ENCODE measurements at regions not wholly inside any gene's neighbourhood (a gene's known extent, or its start where the extent isn't known, plus 50 kb on each side); places are given as distances from the start of the nearest gene placed in this dataset.
A peak's percentile ranks its signal among the peaks of the same experiment; 100 is the strongest.
"Not testable (repeated sequence)": the region's sequence is repeated elsewhere in the genome, so short reads cannot be mapped to it uniquely, and the experiment has no call there.

DNA sequence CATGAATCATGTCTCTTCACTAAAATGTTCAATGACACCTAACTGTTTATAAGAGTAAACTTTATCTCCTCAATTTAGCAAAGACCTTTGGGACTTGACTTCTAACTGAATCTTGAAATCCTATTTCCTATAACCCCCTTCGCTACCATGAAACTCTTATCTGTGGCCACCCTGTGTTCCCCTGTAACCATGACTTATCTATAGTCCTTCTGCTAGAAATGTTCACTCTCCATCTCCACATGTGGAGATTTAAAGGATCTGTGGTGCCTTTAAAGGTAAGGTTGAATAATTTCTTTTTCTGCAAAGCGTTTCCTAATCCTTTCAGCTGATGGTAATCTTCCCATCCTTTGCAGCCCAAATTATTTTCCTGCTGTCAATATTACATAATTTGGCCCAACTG lies 436.3 kb upstream of the RUNX1 start:
- no peak for DNase-seq

DNA sequence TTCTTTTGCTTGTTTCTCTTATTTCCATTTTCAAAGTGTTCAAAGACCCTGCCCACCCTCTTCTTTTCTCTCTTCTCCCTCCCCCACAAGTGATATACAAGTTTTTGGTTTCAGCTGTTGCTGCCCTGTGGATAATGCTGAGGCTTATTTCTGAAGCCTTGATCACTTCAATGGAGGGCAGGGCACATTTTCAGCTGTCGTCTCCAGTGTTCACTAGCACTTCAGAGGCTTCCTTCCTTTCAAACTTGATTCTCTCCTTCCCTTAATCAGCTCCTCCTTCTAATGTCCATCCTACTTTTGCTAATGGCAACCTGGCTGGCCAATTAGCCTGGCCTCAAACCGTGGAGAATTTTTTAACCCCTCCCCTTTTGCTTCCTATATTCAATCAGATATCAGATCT lies 435.7 kb upstream of the RUNX1 start:
- DNase-seq, result no peak

DNA sequence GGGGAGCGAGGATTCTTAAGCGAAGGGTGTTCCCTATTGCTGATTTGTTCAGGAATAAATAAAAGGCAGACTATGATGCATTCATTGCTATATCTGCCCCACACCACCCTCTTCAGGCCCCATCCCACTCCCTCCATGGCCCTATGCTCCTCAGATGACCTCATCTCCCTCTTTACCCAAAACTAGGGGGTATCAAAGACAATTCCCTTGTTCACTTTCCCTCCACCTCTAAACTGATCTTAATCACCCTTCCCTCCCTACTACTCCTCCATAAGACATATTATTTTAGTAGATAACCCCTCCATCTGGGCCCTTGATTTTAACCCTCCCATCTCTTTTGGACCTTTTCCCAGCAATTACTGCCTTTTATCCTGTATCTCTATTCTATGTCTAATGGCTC lies 434.9 kb upstream of the RUNX1 start:
- DNase-seq, result no peak

DNA sequence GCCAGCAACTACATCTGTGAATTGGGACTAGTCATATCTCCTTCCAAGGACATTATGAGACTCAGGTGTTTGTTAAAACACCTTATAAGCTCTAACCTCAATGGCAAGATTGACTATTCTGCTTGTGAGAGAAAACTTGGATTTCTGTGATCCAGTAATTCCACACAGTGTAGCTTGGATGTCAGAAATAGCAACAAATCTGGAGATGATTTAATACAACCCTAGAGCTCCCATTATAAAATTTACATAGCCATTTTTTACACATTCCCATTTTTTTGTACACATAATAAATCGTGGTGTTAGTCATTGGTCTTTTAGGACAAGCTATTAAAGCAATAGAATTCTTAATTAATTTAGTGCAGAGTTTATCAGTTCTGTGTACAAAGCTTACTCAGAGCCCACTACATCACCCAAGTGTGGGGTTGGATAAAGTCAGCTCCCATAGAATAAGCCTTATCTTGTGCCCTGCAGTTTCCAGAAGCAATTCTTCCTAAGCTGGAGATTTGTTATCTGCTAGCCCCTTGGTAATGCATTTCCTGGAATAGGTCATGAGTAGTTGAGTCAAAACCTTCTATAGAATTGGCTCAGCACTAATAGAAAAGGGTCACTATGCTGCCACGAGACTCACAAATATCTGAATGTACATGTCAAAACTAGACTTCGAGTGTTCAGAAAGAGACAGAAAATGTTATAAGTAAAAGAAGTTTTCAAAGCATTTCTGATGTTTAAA lies 434.0 kb upstream of the RUNX1 start:
- DNase-seq, result no peak

DNA sequence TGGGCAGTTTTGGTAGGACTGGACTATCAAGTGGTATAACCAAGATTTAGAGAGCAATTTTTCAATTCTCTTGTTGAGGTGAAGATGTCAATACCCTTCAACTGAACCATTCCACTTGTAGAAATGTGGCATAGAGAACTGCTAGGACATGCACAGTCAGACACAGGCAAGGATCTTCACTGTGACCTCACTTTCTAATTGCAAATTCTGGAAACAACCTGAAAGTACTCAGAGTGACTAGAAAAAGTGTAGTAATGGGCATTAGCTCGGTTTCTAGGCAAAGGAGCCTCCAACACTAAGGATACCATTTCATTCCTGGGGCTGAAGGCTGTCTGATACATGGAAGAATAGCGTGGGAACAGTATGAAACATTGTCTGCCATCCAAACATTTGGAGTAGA lies 433.0 kb upstream of the RUNX1 start:
- no peak for DNase-seq

DNA sequence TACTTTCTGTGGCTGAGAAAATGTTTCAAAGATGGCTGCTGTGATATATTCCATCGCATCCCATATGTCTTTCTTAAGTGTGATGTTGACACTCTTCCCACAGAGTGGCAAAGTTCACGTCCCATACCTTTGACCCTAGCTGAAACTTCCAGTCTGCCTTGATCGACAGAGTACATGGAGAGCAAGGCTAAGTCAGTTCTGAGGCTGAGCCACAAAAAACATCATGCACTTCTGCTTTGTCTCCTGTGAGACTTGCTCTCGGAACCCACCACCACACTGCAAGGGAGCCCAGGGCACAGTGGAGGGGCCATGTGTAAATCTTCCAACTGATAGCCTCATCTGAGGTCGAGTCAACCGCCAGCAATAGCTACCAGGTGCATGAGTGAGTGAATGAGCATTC lies 431.9 kb upstream of the RUNX1 start:
- no peak for DNase-seq

DNA sequence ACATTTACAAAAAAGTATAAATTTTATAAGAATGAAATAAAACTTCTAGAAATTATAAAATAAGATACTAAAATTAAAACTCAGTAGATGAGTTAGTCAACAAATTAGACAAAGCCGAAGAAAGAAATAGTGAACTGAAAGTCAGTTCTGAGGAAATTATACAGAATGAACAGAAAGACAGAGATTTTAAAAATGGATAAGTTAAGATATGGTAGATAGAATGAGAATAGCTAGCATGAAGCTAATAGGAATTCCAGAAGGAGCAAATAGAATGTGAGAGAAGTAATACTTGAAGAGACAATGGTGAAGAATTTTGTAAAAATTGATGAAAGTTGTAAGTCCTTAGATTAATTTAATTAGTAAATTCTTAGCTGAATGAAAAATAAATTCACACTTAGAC lies 430.4 kb upstream of the RUNX1 start:
- DNase-seq, result no peak

DNA sequence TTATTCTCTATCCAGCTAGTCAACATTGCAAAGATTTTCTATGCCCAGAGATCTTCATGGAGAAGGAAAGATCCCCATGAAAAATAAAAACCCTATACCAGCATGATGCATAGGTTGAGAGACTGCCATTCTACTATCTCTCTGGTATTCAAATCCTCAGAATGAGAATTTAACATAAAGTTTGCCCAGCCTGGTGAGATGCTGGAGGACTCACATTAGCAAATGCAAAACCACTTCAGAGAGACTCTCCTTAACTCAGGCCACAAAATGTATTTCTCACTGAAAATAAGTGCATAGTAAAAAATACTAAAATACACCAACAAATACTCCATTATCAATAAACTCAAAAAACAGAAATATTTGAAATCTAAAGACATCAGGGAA lies 430.0 kb upstream of the RUNX1 start:
- DNase-seq, result no peak

DNA sequence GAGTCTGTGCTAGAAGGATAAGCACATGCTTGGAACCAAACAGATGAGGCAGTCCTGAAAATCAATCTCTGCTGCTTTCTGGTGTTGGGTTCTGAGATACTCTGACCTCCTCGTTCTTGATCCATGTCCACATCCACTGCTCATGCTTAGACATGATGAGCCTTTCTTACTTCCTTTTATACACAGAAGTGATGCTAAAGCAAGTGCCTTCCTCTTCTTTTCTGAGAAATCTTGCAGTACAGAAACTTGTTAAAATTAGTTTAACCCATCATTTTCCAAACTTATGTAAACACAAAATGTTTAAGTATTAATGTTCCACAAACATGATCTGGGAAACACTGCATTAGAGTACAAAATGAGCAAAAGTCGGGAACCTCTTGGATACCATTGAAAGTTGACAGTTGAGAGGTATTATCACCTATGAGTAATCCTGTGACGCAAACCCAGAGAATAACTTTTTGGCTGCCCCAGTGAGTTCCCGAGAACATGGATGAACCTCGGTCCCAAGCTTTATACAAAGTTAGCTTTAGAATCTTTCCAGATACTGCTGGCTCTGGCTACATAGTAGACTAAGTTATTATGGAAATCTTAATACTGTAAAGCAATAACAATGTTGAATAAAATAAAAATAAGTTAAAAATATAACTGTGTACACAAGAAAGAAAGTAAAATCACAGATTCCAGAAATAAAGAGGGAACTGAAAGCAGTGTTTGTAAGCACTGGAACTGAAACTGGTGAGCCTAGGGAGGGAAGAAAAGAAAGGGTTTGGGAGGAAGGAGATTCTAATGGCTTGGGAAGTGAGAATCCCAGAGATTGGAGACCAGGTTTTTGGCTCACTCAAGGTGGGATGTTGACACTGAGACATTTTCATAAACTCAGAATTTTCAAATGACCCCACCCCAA lies 429.3 kb upstream of the RUNX1 start:
- peak; percentile 36 to 72 (median 60) for DNase-seq

DNA sequence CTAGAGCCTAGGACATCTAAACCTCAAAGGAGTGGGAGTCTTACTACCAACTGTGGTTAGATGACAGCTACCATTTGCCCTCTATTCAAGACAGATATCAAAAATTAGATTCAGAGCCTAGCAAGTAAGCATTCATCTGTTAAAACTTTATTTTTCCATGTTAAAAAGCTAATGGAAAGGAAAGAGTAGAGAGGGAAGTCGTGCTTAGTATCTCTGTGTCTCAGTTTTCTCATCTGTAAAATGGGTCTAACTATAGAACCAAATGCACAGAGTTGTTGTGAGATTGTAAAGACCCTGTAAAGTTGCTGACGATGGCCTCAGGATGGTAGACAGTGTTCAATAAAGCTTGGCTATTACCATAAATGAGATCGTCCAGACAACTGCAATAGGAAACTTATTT lies 428.5 kb upstream of the RUNX1 start:
- DNase-seq, result no peak

DNA sequence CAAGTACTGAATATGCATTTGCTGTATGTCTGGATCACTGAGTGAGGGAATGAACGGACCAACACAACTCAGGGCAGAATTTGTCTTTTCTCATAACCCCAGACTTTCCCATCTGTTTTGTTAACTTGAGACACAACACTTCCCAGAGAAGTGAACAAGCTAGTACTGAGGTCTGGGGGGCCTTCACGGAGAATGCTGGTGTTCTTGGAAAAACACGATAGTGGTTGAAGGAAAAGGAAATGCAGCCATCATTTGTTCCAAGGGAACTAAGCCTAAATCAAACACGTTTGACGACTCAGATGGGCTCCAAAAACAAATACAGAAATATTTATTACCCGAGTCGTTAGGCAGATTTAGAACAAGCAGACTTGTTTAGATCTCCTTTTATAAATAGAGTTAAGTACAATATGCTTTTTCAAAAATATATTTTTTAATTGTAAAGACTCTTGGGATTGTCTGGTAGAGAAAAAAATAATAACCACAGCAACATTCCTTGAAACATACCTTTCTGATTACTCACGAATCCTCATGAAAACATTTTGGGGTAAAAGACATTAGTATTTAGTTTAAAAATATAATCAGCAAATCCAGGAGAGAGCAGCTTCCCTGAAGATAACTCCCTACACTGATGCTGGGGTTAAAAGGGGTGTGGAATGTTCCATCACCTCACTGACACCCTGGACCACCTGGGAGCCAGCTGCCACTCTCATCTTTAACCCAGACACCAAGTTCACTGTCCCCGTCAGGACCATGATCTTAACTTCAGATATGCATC lies 427.7 kb upstream of the RUNX1 start:
- DNase-seq, result no peak

DNA sequence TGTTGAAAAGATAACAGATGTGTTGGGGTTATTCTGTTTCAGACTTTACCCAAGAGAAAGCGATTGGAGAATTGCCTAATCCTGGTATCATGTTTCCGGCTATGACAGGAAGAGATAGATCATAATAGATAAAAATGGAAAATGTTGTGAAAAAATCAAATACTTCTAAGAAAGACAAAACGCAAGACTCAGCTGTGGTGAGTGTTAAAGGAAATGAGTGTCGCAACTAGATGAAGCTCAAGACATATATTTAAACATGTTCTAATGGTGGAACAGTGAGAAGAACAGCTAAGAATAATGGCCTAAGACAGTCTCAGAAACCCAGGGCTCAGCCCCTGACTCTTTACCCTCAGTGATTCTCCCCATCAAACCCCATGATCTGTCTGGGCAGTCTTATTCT lies 426.7 kb upstream of the RUNX1 start:
- DNase-seq, result peak; percentile 51 to 89 (median 72)

DNA sequence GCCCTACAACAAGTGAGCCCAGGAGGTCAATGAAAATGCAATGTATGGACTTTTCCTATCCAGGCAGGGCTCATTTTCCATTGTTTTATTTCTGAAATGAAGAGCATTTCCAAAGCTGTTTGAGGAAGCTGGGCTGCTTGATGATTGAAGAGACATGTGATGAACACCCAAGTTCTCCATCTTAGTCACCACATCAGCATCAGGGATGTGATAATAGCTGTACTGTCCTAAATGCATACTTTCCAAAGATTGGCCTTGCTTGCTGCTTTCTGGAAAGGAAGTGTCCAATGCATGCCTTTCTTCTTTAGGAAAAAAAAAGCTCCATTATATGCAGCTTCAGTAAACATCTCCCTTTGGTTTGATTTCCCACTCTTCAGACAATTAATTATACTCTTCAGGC lies 425.9 kb upstream of the RUNX1 start:
- DNase-seq, result peak; percentile 75 to 95 (median 87)

DNA sequence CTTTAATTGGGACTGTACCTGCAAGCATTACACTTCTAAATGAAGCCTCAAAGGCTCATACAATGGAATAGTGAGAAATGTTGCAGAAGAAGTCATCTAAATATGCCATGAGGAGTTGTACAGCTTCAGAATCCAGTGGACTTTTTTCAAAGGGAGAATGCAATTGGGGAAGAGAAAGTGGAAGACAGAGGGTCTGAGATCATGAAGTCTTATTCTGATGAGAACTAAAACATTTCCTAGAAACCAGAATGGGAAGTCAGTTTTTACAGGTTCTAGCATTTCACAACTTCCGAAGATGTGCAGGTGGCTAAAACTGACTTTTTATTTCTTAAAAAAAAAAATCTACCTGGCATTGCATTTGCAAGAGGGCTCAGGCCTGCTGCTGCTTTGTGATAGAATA lies 424.4 kb upstream of the RUNX1 start:
- DNase-seq, result peak; percentile 34 to 72 (median 57)

DNA sequence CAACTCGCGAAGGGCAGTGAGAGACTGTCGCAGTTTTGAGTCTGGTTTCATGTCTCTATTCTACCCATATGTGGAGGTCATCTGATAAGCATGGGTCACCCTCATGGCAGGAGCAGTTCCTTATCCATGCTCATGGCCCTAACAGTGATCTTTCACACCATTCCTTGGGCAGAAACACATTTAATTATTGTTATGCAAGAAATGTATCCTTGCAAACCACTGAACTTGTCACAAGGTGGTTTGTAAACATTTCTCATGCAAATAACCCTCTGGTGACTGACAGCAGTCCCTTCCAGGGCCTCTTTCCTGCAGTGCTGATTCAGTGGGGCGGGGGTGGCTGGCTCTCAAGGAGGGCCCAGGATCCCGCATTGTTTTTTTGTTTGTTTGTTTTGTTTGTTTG lies 421.4 kb upstream of the RUNX1 start:
- peak; percentile 18 to 64 (median 54) for DNase-seq

DNA sequence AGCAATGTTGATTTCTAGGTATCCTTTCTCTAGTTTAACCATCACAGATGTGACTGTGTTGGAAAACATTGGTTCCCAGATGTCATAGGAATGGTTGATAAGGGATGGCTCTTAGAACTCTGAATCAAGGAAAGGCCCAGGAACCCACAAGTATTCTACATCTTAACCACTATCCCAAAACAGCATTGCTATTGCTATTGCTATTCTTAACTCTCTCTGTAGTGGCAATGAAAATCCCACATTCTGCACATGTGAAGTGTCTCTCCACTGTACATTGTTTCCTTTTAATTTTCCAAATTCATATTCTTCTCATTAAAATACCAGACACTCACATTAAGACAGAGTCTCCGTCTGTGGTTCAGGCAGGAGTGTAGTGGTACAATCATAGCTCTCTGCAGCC lies 420.4 kb upstream of the RUNX1 start:
- no peak for DNase-seq

DNA sequence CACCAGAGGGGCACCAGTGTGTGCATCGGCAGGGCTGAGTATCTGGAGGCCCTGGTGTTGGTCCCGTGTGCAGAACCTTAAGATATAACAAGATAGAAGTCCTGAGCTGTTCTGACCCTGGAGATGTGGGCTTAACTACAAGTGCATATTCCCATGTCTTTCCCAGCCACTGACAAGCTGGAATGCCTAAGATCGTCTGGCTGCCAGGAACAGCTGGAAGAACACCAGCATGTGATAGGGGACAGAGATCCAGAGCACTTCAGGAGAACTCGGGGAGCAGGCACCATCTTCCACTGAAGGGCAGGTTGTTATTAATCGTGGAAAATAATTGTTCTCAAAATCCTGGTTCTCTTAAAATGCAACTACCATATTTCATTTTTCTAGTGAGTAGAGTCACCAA lies 419.9 kb upstream of the RUNX1 start:
- no peak for DNase-seq

DNA sequence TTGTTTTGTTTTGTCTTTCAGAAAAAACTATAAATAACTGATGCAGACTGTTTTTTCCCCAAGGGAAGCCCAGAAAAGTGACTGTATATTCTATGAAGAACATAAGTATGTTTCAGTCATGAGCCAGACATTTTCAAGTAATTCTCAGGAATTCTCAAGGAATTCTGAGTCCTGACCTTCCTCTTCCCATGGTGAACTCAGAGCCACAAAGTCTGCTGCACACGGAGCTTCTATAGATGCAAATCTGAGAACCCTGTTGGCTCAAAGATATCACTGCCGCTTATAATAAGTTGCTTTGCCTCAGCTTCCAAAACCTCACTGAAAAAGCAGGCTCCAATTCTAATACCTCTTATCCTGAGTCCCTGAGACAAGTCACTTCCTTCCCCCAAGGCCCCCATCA lies 418.5 kb upstream of the RUNX1 start:
- no peak for DNase-seq

DNA sequence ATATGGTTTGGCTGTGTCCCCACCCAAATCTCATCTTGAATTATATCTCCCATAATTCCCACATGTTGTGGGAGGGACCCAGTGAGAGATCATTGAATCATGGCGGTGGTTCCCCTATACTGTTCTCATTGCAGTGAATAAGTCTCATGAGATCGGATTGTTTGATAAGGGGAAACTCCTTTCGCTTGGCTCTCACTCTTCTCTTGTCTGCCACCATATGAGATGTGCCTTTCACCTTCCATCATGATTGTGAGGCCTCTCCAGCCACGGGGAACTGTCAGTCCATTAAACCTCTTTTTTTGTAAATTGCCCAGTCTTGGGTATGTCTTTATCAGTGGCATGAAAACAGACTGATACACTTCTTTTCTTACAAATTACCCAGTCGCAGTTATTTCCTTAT lies 417.6 kb upstream of the RUNX1 start:
- not testable (repeated sequence) for DNase-seq

DNA sequence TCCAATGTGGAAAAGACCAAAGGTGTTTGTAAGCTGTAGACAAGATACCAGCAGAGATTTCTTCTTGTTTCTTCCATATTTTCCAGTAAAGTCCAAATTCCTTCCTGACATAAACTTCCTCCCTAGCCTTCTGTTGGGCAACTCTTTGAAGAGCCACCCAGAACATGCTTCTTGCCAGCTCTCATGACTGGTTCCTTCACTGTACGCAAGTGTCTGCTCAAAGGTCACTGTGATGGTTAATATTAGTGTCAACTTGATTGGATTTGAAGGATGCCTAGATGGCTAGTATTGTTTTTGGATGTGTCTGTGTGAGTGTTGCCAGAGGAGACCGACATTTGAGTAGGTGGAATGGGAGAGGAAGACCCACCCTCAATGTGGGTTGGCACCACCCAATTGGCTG lies 416.6 kb upstream of the RUNX1 start:
- DNase-seq, result peak; percentile 26 to 66 (median 50)

DNA sequence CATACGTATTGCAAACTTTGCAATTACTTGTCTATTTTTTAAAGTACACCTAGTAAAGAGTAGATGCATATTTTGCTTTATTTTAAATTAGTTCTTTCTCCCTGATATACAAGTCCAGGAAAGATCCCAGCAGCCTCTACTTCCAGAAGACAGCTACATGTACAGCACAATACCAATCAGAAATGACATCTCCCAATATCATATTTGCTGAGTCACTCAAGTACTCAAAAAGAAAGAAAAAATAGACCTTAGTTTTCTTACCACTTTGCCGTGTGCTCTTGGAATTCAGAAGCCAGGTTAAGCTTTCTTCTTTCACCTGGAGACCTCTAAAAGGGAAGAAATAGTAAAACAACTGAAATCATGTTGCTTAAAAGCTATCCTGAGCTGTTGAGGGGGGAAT lies 412.6 kb upstream of the RUNX1 start:
- DNase-seq, result no peak

DNA sequence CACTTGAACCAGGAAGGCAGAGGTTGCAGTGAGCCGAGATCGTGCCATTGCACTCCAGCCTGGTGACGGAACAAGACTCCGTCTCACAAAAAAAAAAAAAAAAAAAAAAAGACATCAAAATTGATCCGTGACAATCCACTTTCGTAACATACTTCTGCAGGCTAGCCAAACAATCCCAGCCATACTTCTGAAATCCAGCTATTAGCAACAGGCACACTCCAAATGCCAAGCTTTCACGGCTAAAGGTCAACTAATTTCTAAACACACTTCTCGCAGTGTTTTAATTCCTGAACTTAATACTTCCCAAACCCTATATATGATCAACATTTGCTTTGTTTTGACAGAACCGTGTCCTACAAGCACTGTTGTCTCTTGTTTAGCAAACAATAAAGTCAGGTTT lies 411.3 kb upstream of the RUNX1 start:
- no peak for DNase-seq

DNA sequence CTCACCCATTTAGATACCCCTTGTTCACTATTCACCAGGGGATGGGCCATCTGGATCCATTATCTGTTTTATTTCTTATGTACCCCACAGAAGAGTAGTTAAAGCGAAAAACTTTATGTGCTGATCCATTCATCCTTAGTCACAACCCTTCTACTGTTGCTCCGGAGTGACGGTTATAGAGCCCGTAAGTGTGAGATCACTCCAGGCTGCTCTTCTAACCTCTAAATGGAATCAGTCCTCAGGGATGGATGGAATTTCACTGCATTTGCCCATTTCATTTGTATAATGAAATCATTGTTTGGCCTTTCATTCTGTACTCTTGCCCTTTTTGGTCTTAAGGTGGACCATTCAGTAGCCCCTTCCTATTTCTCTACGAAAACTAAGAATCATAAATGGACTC lies 409.3 kb upstream of the RUNX1 start:
- DNase-seq, result no peak
